ENCODE measurements at regions not wholly inside any gene's neighbourhood (a gene's known extent, or its start where the extent isn't known, plus 50 kb on each side); places are given as distances from the start of the nearest gene placed in this dataset.
"Not testable (repeated sequence)": the region's sequence is repeated elsewhere in the genome, so short reads cannot be mapped to it uniquely, and the experiment has no call there.

DNA sequence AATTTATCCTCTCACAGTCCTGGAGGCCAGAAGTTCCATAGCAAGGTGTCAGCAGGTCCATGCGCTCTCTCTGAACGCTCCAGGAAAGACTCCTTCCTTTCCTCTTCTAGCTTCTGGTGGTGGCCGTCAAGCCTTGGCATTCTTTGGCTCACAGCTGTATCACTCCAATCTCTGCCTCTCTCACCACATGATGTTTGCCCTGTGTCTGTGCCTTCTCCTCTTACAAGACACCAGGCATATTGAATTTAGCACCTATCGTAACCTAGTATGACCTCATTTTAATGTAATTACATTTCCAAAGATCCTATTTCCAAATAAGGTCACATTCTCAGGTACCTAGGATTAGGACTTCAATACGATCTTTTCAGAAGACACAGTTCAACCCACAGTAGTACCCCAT is 428.5 kb downstream of the CD83 start:
- CTCF ChIA-PET (ENCODE audit: partially characterized antibody): no interaction called here
- peaks cover 0 to 1% of the 10 kb centered on the region in 2 donors for H3K27me3 Mint-ChIP-seq
- no peaks in the 10 kb centered on the region for H3K9me3 Mint-ChIP-seq
- Histone ChIP-seq H3K27ac (ENCODE audit: low read depth, low read length) (no peak overlapping the region), H3K9me3 (ENCODE audit: control insufficient read depth in 1 of 2, low read length in 2 of 2) (no peaks in the 10 kb centered on the region), H3K4me3 (ENCODE audit: low read length in 2 of 2) (no peak overlapping the region), H3K27me3 (ENCODE audit: insufficient read depth, low read length) (no peaks in the 10 kb centered on the region), H3K36me3 (ENCODE audit: insufficient read depth, low read length) (no peaks in the 10 kb centered on the region), H3K4me1 (ENCODE audit: insufficient read depth, low read length) (no peaks in the 10 kb centered on the region)
- H3K36me3 Mint-ChIP-seq: no peaks in the 10 kb centered on the region
- DNase-seq: no peak
- intact Hi-C loops (cut with micrococcal nuclease): no loop called here
- peak overlapping the region in 1 of 7 donors; percentile 42 for H3K27ac Mint-ChIP-seq
- peaks cover 0 to 10% (median 7%) of the 10 kb centered on the region in 4 donors for H3K4me1 Mint-ChIP-seq
- POLR2A ChIA-PET (ENCODE audit: partially characterized antibody): no interaction called here
- H3K4me3 Mint-ChIP-seq: no peak overlapping the region

- H3K4me1 ChIP-seq (ENCODE audit: insufficient read depth, low read length): no peaks in the 10 kb centered on the region
- peaks cover 0 to 4% (median 0%) of the 10 kb centered on the region in 4 donors for H3K4me1 Mint-ChIP-seq
- no peaks in the 10 kb centered on the region for H3K27me3 ChIP-seq (ENCODE audit: insufficient read depth, low read length)
- H3K27ac ChIP-seq (ENCODE audit: low read depth, low read length): no peak overlapping the region
- CTCF ChIA-PET (ENCODE audit: partially characterized antibody): no interaction called here
- DNase-seq: no peak
- POLR2A ChIA-PET (ENCODE audit: partially characterized antibody): no interaction called here
- H3K9me3 Mint-ChIP-seq: no peaks in the 10 kb centered on the region
- intact Hi-C loops (cut with micrococcal nuclease): no loop called here
- no peaks in the 10 kb centered on the region for H3K36me3 Mint-ChIP-seq
- no peak overlapping the region for H3K4me3 Mint-ChIP-seq
- no peaks in the 10 kb centered on the region for H3K36me3 ChIP-seq (ENCODE audit: insufficient read depth, low read length)
- no peak overlapping the region for H3K27ac Mint-ChIP-seq
- no peaks in the 10 kb centered on the region for H3K9me3 ChIP-seq (ENCODE audit: control insufficient read depth in 1 of 2, low read length in 2 of 2)
- no peak overlapping the region for H3K4me3 ChIP-seq (ENCODE audit: low read length in 2 of 2)
- H3K27me3 Mint-ChIP-seq: peaks cover 0 to 1% of the 10 kb centered on the region in 2 donors
Measured at GRCh38 chr6:14547284-14547998, 429.9 kb downstream of the CD83 start.

DNA sequence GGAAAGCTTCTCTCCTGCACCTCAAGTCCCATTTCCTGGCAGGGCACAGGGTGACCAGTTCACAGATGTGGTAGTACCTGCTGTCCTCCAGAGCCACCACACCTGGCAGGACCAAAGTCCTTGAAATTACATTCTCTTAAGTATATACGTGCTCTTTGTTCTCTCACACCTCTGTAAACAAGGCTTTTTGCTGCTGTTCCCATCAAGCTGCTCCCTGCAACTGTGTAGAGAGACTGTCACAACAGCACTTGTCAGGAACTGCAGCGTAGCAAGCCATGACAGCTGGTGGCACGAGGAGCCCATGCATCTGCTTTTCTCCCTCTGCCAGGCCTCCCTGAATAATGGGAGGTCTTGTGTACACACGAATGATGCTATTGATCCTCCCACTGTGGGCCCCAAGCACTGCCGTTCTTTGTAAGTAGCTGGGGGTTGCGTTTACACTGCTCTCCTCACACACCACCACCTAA is 431.8 kb downstream of the CD83 start:
- Mint-ChIP-seq H3K4me1 (no peaks in the 10 kb centered on the region), H3K27ac (no peak overlapping the region), H3K9me3 (no peaks in the 10 kb centered on the region), H3K36me3 (no peaks in the 10 kb centered on the region), H3K4me3 (no peak overlapping the region), H3K27me3 (peaks cover 0 to 1% of the 10 kb centered on the region in 2 donors)
- H3K4me1 ChIP-seq (ENCODE audit: insufficient read depth, low read length): no peaks in the 10 kb centered on the region
- H3K27ac ChIP-seq (ENCODE audit: low read depth, low read length): no peak overlapping the region
- H3K36me3 ChIP-seq (ENCODE audit: insufficient read depth, low read length): no peaks in the 10 kb centered on the region
- no peaks in the 10 kb centered on the region for H3K27me3 ChIP-seq (ENCODE audit: insufficient read depth, low read length)
- ChIA-PET CTCF (ENCODE audit: partially characterized antibody) (no interaction called here), POLR2A (ENCODE audit: partially characterized antibody) (no interaction called here)
- DNase-seq: no peak
- intact Hi-C loops (cut with micrococcal nuclease): no loop called here
- H3K9me3 ChIP-seq (ENCODE audit: control insufficient read depth in 1 of 2, low read length in 2 of 2): no peaks in the 10 kb centered on the region
- H3K4me3 ChIP-seq (ENCODE audit: low read length in 2 of 2): no peak overlapping the region

GRCh38 chr6:14549871-14550270 is 432.3 kb downstream of the CD83 start:
- Mint-ChIP-seq H3K9me3 (no peaks in the 10 kb centered on the region), H3K4me1 (no peaks in the 10 kb centered on the region), H3K27me3 (peaks cover 0 to 1% of the 10 kb centered on the region in 2 donors), H3K36me3 (no peaks in the 10 kb centered on the region), H3K4me3 (no peak overlapping the region), H3K27ac (no peak overlapping the region)
- H3K27me3 ChIP-seq (ENCODE audit: insufficient read depth, low read length): no peaks in the 10 kb centered on the region
- CTCF ChIA-PET (ENCODE audit: partially characterized antibody): no interaction called here
- H3K36me3 ChIP-seq (ENCODE audit: insufficient read depth, low read length): no peaks in the 10 kb centered on the region
- POLR2A ChIA-PET (ENCODE audit: partially characterized antibody): no interaction called here
- H3K4me3 ChIP-seq (ENCODE audit: low read length in 2 of 2): no peak overlapping the region
- no peak for DNase-seq
- H3K4me1 ChIP-seq (ENCODE audit: insufficient read depth, low read length): no peaks in the 10 kb centered on the region
- no peaks in the 10 kb centered on the region for H3K9me3 ChIP-seq (ENCODE audit: control insufficient read depth in 1 of 2, low read length in 2 of 2)
- H3K27ac ChIP-seq (ENCODE audit: low read depth, low read length): no peak overlapping the region
- intact Hi-C loops (cut with micrococcal nuclease): no loop called here

DNA sequence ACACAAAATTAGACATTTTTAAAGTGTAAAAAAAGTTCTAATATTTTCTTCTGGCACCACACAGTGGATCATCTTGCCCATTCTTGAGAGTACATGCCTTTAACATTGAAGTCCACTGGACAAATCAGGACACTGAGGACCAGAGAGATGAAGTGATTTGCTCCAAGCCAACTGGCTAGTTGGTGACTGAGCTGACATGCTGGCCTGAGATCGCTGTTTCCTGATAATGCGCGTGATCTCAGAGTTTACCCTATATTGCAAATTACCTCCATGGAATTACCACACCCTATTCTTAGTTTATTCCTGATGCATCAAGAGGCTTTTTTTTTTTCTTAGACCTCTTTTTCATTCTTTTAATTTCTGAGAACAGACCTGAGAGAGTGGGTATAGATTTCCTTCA is 432.8 kb downstream of the CD83 start:
- ChIA-PET CTCF (ENCODE audit: partially characterized antibody) (no interaction called here), POLR2A (ENCODE audit: partially characterized antibody) (no interaction called here)
- Histone ChIP-seq H3K9me3 (ENCODE audit: control insufficient read depth in 1 of 2, low read length in 2 of 2) (no peaks in the 10 kb centered on the region), H3K27ac (ENCODE audit: low read depth, low read length) (no peak overlapping the region), H3K36me3 (ENCODE audit: insufficient read depth, low read length) (no peaks in the 10 kb centered on the region), H3K4me1 (ENCODE audit: insufficient read depth, low read length) (no peaks in the 10 kb centered on the region), H3K27me3 (ENCODE audit: insufficient read depth, low read length) (no peaks in the 10 kb centered on the region), H3K4me3 (ENCODE audit: low read length in 2 of 2) (no peak overlapping the region)
- DNase-seq: no peak
- no peaks in the 10 kb centered on the region for H3K4me1 Mint-ChIP-seq
- no peaks in the 10 kb centered on the region for H3K9me3 Mint-ChIP-seq
- no peak overlapping the region for H3K27ac Mint-ChIP-seq
- intact Hi-C loops (cut with micrococcal nuclease): no loop called here
- no peaks in the 10 kb centered on the region for H3K36me3 Mint-ChIP-seq
- H3K27me3 Mint-ChIP-seq: peaks cover 0 to 1% of the 10 kb centered on the region in 2 donors
- no peak overlapping the region for H3K4me3 Mint-ChIP-seq

GRCh38 chr6:14550822-14551221 is 433.2 kb downstream of the CD83 start:
- H3K9me3 Mint-ChIP-seq: no peaks in the 10 kb centered on the region
- H3K4me3 Mint-ChIP-seq: no peak overlapping the region
- H3K4me1 Mint-ChIP-seq: no peaks in the 10 kb centered on the region
- Histone ChIP-seq H3K36me3 (ENCODE audit: insufficient read depth, low read length) (no peaks in the 10 kb centered on the region), H3K27ac (ENCODE audit: low read depth, low read length) (no peak overlapping the region), H3K27me3 (ENCODE audit: insufficient read depth, low read length) (no peaks in the 10 kb centered on the region), H3K4me1 (ENCODE audit: insufficient read depth, low read length) (no peaks in the 10 kb centered on the region), H3K9me3 (ENCODE audit: control insufficient read depth in 1 of 2, low read length in 2 of 2) (no peaks in the 10 kb centered on the region), H3K4me3 (ENCODE audit: low read length in 2 of 2) (no peak overlapping the region)
- POLR2A ChIA-PET (ENCODE audit: partially characterized antibody): no interaction called here
- intact Hi-C loops (cut with micrococcal nuclease): no loop called here
- H3K27ac Mint-ChIP-seq: no peak overlapping the region
- CTCF ChIA-PET (ENCODE audit: partially characterized antibody): no interaction called here
- no peaks in the 10 kb centered on the region for H3K36me3 Mint-ChIP-seq
- H3K27me3 Mint-ChIP-seq: peaks cover 0 to 1% of the 10 kb centered on the region in 2 donors
- no peak for DNase-seq

DNA sequence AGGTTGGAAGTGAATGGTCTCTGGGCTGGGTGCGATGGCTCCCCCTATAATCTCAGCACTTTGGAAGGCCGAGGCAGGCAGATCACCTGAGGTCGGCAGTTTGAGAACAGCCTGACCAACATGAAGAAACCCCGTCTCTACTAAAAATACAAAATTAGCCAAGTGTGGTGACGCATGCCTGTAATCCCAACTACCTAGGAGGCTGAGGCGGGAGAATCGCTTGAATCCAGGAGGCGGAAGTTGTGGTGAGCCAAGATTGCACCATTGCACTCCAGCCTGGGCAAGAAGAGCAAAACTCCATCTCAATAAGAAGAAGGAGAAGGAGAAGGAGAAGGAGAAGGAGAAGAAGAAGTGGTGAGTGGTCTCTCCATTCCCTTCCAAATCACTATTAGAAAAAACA is 434.0 kb downstream of the CD83 start:
- H3K9me3 ChIP-seq (ENCODE audit: control insufficient read depth in 1 of 2, low read length in 2 of 2); H3K36me3 ChIP-seq (ENCODE audit: insufficient read depth, low read length); H3K4me3 Mint-ChIP-seq; H3K27me3 ChIP-seq (ENCODE audit: insufficient read depth, low read length); H3K27me3 Mint-ChIP-seq; CTCF ChIA-PET (ENCODE audit: partially characterized antibody); H3K9me3 Mint-ChIP-seq; intact Hi-C loops (cut with micrococcal nuclease); DNase-seq; POLR2A ChIA-PET (ENCODE audit: partially characterized antibody); H3K4me1 Mint-ChIP-seq; H3K4me1 ChIP-seq (ENCODE audit: insufficient read depth, low read length); H3K36me3 Mint-ChIP-seq; H3K27ac ChIP-seq (ENCODE audit: low read depth, low read length); H3K4me3 ChIP-seq (ENCODE audit: low read length in 2 of 2): not testable (repeated sequence)
- H3K27ac Mint-ChIP-seq: peak overlapping the region in 1 of 7 donors; percentile 40

GRCh38 chr6:14552891-14553290 is 435.3 kb downstream of the CD83 start:
- no peak for DNase-seq
- CTCF ChIA-PET (ENCODE audit: partially characterized antibody): no interaction called here
- POLR2A ChIA-PET (ENCODE audit: partially characterized antibody): no interaction called here
- H3K36me3 ChIP-seq (ENCODE audit: insufficient read depth, low read length): no peaks in the 10 kb centered on the region
- intact Hi-C loops (cut with micrococcal nuclease): no loop called here
- no peaks in the 10 kb centered on the region for H3K9me3 ChIP-seq (ENCODE audit: control insufficient read depth in 1 of 2, low read length in 2 of 2)
- H3K4me3 Mint-ChIP-seq: no peak overlapping the region
- H3K4me3 ChIP-seq (ENCODE audit: low read length in 2 of 2): no peak overlapping the region
- no peaks in the 10 kb centered on the region for H3K4me1 ChIP-seq (ENCODE audit: insufficient read depth, low read length)
- no peaks in the 10 kb centered on the region for H3K36me3 Mint-ChIP-seq
- no peak overlapping the region for H3K27ac Mint-ChIP-seq
- no peaks in the 10 kb centered on the region for H3K27me3 Mint-ChIP-seq
- no peaks in the 10 kb centered on the region for H3K9me3 Mint-ChIP-seq
- no peaks in the 10 kb centered on the region for H3K4me1 Mint-ChIP-seq
- no peak overlapping the region for H3K27ac ChIP-seq (ENCODE audit: low read depth, low read length)
- H3K27me3 ChIP-seq (ENCODE audit: insufficient read depth, low read length): no peaks in the 10 kb centered on the region
